GM19452 (cell line): ENCODE measurements at regions not wholly inside any gene's neighbourhood (a gene's known extent, or its start where the extent isn't known, plus 50 kb on each side); places are given as distances from the start of the nearest gene placed in this dataset.

ENCODE experiments used
- ATAC-seq: cut with Tn5 transposase; IDR thresholded peaks from one replicate; pipeline ENCODE4 v1.9.1; 2021; ENCODE audit not compliant: unreplicated experiment

- no peak for ATAC-seq
Observed at GRCh38 chr2:117067900-117068299, 746.6 kb upstream of the DDX18 start.

- ATAC-seq, result no peak
Observed at GRCh38 chr2:117068371-117068770, 746.1 kb upstream of the DDX18 start.

GRCh38 chr2:117071556-117072102 is 742.9 kb upstream of the DDX18 start:
- ATAC-seq, result no peak

- ATAC-seq, result no peak
Observed at GRCh38 chr2:117074756-117075155, 739.7 kb upstream of the DDX18 start.

GRCh38 chr2:117085256-117085655 is 729.2 kb upstream of the DDX18 start:
- no peak for ATAC-seq

GRCh38 chr2:117085737-117086136 is 728.8 kb upstream of the DDX18 start:
- ATAC-seq, result no peak

GRCh38 chr2:117086174-117086942 is 728.1 kb upstream of the DDX18 start:
- no peak for ATAC-seq

- no peak for ATAC-seq
Observed at GRCh38 chr2:117086943-117087250, 727.6 kb upstream of the DDX18 start.

GRCh38 chr2:117087535-117088291 is 726.8 kb upstream of the DDX18 start:
- ATAC-seq, result no peak

GRCh38 chr2:117091041-117091837 is 723.3 kb upstream of the DDX18 start:
- ATAC-seq, result no peak

GRCh38 chr2:117101613-117102012 is 712.9 kb upstream of the DDX18 start:
- no peak for ATAC-seq

GRCh38 chr2:117108741-117109267 is 705.7 kb upstream of the DDX18 start:
- ATAC-seq, result no peak

GRCh38 chr2:117118994-117119393 is 695.5 kb upstream of the DDX18 start:
- no peak for ATAC-seq

- no peak for ATAC-seq
Observed at GRCh38 chr2:117123362-117123761, 691.1 kb upstream of the DDX18 start.

GRCh38 chr2:117126656-117127055 is 687.8 kb upstream of the DDX18 start:
- ATAC-seq, result no peak

GRCh38 chr2:117127680-117128079 is 686.8 kb upstream of the DDX18 start:
- ATAC-seq, result no peak

- ATAC-seq, result no peak
Observed at GRCh38 chr2:117128461-117128860, 686.0 kb upstream of the DDX18 start.

GRCh38 chr2:117137371-117137770 is 677.1 kb upstream of the DDX18 start:
- no peak for ATAC-seq

- no peak for ATAC-seq
Observed at GRCh38 chr2:117169036-117169765, 645.3 kb upstream of the DDX18 start.

- ATAC-seq, result no peak
Observed at GRCh38 chr2:117170897-117171296, 643.6 kb upstream of the DDX18 start.

- ATAC-seq, result no peak
Observed at GRCh38 chr2:117179405-117179804, 635.1 kb upstream of the DDX18 start.
